Effector CD8-positive, alpha-beta T cell (primary cell): ENCODE measurements at regions not wholly inside any gene's neighbourhood (a gene's known extent, or its start where the extent isn't known, plus 50 kb on each side); places are given as distances from the start of the nearest gene placed in this dataset.
"Not testable (repeated sequence)": the region's sequence is repeated elsewhere in the genome, so short reads cannot be mapped to it uniquely, and the experiment has no call there.

Experiments
- DNase-seq: peaks from one replicate; lab custom pipeline; 2025; lab: John Stamatoyannopoulos, UW

DNA sequence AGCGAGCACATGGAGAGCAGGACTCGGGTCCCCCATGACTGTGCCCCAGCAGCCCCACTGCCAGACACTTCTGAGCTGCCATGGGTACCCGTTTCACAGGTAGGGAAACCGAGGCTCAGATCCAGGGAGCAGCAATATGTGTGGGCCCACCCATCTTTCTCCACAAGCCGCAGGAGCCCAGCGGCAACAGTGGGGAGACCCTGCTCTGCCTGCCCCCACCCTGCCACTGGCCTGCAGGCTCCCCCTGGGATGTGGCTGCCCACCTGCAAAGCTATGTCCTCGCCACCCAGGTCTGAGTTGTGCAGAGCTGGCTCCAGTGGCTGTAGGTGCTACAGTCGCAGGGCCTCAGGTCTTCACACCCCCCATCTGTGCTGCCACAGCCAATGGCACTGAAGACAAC lies 50.6 kb upstream of the C1QTNF9B start:
- no peak for DNase-seq

DNA sequence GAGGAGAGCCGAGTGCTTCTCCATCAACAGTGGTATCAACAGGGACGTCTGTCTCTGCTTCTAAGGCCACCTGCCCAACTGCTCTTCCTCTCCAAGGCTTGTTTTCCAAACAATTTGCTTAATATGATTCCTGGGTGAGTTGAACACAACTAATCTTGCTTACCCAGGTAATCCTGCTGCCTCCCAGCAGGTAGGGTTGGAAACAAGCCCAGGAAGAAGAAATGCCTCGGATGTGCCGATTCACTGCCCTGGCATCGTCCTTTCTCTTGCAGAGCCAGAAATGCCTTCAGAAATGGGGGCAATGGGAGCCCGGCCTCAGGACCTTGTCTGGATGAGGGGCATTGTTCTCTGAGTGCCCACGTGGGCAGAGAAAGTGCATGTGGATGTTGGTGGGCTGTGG lies 51.9 kb upstream of the C1QTNF9B start:
- no peak for DNase-seq

DNA sequence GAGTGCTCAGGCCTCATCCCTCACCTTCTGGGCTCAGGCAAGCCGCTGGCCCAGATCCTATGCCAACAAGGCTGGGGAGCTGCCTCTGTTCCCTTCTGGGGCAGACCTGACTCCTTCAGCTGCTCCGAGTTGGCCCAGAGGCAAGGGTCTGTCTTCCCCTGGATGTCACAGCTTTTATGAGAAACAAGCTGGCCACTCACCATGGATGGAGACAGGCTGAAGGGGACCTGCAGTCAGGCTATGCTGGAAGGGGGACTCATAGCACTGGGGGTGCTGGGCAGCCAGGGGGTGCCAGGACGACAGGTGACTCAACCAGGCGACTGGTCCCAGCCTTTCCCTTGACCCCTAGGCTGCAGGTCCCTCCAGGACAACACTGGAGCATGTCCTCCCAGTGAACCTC lies 52.4 kb upstream of the C1QTNF9B start:
- no peak for DNase-seq

DNA sequence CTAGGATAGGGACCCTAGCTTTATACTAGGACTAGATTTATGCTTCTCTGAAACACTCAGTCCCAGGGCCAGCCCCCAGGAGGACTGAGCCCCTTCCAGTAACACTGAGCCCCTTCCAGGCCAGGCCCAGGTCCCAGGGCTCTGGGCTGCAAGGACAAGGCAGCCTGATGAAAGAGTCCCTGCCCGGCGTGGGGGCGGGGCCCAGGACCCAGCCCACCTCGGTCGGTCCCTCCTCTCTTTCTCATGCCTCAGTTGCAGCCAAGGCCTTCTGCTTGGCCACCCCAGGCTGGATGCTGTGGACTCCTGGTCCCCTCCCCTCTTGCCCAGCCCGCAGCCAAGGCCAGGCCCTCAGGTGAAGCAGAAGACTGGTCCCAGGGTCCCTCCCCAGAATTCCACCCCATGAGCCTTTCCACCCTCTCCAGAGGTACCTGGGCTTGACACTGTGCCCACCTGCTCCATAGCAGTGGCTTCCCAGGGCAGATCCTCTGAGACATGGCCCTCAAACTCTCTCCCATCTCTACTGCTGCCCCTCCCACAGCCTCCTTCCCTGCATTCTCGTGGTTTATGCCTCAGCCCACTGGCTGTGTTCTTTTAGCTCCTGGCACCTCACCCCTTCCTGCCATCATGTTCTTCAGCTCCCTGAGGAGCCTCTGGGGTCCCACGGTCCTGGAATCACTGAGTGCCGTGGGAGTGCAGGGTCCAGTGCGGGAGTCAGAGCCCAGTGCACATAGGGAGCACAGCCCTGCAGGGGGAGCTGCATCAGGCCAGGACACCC lies 53.6 kb upstream of the C1QTNF9B start:
- DNase-seq, result no peak

DNA sequence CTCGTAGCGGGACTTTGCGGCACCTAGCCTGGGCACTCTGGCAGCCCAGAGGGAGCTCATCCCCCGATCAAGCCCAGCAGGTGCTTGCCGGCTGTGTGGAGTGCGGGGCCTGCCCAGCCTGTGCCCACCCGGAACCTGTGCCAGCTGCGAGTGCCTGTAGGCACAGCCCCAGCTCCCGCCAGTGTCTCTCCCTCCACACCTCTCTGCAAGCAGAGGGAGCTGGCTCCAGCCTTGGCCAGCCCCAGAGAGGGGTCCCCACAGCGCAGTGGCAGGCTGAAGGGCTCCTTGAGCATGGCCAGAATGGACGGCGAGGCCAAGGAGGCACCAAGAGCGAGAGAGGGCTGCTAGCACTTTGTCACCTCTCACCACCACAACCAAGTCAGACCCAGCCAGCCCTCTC lies 55.5 kb upstream of the C1QTNF9B start:
- no peak for DNase-seq

DNA sequence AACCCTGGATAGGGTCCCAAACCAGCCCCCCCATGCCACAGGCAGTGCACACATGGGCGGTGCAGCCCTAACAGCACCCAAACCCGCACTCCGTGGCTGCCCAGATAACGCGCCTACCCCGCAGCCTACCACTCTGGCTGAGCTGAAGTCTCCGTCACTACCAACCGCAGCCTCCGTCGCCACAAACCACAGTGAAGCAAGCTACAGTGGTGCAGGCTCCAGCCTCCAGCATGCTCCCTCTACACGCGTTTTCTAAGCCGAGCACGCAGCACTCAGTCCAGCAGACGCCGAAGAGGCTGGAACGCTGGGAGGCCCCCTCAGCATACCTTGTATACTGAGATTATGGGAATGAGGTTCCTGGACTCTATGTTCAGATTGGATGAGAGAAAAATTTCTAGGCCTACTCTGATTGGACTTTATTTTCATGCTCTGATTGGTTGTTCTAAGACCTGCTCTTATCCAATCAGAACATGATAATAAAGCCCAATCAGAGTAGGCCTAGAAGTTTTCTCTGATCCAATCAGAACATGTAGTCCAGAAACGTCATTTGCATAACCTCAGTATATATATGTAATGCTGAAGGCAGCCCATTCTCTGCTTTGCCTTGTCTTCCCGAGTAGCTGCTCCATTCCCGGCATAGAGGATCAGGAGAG lies 56.7 kb upstream of the C1QTNF9B start:
- DNase-seq, result no peak

DNA sequence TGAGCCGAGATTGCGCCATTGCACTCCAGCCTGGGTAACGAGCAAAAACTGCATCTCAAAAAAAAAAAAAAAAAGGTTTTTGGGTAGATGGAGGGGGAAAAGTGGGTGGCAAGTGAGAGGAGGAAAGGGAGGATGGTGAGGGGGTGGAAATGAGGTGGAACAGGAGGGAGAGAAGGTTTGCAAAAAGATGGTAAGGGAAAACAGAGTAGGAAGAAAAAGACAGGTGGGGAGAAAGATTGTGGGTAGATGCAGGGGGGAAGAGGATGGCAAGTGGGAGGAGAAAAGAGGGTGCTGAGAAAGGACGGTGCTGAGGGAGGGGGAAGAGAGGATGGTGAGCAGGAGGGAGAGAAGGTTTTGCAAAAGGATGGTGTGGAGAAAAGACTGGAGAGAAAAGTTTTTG lies 57.8 kb upstream of the C1QTNF9B start:
- DNase-seq, result no peak

DNA sequence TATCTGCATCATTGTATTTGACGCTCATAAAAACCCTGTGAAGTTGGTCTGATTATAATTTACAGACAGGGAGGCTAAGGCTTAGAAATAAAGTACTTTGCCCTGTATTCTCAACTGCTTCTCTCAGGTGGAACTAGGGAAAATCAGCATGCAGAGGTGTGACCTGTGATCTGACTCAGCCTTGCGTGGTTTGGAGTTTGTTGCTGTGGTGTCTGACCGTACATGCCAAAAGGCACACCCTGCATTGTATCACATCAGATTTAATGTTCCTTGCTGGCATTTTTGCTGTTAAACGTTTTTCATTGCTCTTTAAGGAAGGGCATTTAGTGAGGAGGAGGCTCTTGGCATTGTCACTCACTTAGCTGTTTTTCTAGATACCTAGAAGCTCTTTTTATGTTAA lies 58.8 kb upstream of the C1QTNF9B start:
- no peak for DNase-seq

DNA sequence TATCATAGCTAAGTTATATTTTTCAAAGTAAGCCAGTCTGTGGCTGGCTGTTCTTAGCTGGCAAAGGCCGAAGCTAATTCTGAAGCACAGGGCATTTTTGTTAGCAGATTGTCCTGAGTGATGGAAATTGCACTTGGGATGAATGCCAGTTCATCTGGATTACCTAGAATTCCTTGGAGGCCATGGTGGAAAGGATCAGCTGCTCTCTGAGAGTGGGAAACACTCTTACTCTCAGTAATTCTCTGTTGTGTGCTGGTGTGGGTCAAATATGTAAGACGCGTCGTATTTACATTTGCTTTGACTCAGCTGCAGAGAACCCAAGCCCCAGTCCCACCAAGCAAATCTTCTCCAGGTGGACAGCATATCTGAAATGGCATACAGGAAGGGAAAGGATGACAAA lies 60.7 kb upstream of the C1QTNF9B start:
- DNase-seq, result no peak

DNA sequence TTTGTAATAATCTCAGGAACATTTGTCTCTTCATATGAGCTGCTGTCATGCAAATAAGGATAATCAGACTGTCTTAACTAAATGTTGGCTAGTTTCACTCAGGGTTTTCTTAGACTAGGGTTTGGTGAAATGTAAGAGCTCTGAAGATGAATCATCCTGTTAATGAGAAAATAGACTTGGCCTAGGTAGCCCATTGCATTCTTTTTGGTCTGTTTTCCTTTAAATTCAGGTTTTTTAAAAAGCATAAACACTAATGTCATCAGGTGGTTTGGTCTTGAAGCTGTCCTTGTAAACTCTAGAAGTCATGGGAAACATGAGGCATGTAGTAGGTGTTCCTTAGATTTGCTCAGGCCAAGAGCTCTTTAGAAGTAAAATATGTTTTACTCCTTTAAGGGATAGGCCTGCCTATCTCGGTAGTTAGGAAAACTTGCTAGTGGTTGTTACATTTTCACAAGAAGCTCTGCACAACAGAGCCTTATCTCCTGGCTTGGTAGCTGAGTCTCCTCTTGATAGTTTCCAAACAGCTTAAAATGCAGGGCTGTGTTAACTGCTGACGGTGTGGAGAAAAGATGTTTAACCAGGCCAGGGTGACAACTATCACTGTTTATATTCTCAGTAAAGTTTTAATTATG lies 62.0 kb upstream of the C1QTNF9B start:
- no peak for DNase-seq

DNA sequence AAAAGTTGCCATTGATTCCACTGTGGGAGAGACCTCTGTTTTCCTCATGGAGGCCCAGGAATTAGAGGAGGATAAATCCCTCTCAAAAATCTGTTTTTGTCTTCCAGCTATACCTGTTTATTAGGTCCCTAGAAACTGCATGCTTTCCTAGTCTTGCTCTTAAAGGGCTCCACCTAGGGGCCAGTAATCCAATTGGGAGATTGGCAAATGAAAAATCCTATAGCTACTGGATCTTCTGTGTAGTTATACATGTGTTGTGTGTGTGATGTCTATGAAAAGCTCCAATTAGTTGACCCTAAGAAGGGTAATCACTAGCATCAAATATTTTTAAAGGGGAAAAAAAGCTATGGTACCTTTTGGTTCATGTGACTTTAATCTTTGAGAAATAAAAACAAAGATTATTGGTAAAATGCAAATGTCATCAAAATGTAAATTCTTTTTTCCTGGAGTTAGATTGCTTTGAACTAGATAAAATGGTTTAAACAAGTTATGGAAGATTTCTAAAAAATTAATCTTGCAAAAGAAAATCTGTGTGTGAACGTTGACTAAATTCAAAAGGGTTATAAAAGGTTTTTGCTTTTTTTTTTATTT lies 63.4 kb upstream of the C1QTNF9B start:
- DNase-seq, result no peak

DNA sequence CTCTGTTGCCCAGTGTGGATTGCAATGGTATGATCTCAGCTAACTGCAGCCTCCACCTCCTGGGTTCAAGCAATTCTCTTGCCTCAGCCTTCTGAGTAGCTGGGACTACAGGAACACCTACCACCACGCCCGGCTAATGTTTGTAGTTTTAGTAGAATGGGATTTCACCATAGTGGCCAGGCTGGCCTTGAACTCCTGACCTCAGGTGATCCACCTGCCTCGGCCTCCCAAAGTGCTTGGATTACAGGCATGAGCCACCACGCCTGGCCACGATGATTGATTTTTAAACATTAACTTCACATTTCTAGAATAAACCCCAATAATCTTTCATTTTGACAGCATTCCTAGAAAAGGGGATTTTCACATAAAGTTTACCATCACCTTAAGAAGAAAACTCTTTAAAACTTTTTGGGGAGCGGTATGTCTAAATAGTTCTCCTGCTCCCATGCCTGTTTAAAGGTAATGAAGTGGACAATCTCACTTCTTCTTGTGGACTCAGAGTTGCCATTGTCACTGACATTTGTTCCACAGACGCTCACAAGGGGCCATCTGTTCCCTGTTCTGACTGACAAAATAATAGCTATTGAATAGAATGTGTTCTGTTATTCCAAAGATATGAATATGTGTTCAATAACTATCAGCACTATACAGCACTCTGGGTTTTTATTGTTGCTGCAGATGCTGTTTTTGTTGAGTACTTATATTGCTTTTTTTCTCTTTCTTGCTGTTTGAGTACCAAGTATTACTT lies 66.1 kb upstream of the C1QTNF9B start:
- DNase-seq, result no peak

DNA sequence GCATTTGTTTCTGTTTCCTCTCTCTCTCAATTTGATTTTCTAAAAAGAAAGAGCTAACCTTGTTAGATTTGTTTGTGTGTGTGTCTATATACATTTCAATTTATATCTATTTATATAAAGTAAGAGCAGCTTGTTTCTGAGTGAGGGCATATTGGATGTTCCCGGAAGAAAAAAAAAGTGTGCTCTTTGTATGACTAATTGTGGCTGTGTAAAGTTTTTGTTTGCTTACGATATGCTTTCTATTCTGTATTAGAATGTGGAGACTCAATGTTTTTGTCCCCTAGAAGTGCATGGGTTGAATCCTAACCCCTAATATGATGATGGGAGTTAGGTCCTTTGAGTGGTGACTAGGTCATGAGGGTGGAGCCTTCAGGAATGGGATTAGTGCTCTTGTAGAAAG lies 66.6 kb upstream of the C1QTNF9B start:
- no peak for DNase-seq

DNA sequence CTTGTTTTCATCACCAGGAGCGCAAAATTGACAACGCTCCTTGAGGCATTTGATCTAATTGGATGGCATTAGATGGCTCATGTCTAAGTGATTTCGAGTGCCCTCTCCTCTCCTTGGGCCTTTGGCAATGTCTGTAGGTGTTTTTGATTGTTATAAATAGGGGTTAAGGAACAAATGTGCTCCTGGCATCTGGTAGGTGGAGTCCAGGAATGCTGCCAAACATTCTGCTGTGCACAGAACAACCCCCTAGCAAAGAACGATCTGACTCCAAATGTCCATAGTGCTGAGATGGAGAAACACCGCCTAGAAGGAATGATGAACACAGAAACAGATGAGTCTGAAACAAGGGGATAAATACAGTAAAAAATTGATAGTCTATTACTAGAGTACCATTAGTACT lies 68.0 kb upstream of the C1QTNF9B start:
- DNase-seq, result no peak

DNA sequence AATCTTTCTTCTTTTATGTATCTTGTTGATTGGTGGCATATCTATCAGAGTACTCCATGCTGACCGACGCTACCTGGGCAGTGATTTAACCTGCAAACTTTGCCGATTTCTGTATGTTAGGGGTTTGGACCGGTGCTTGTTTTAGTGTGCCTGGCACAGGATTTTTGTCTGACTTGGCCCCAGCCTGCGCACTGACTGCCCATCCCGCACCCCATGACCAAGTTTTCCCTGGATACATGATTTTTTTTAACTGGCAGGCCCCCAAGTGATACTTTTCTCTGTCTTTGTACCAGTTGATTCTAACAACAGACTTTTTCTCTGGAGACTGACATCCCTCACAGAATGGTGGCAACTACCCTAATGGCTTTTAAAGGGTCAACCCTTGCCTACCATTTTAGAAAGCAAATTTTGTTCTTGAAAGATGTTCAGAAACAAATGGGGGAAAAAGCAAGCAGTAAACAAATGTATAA lies 69.0 kb upstream of the C1QTNF9B start:
- DNase-seq, result no peak

DNA sequence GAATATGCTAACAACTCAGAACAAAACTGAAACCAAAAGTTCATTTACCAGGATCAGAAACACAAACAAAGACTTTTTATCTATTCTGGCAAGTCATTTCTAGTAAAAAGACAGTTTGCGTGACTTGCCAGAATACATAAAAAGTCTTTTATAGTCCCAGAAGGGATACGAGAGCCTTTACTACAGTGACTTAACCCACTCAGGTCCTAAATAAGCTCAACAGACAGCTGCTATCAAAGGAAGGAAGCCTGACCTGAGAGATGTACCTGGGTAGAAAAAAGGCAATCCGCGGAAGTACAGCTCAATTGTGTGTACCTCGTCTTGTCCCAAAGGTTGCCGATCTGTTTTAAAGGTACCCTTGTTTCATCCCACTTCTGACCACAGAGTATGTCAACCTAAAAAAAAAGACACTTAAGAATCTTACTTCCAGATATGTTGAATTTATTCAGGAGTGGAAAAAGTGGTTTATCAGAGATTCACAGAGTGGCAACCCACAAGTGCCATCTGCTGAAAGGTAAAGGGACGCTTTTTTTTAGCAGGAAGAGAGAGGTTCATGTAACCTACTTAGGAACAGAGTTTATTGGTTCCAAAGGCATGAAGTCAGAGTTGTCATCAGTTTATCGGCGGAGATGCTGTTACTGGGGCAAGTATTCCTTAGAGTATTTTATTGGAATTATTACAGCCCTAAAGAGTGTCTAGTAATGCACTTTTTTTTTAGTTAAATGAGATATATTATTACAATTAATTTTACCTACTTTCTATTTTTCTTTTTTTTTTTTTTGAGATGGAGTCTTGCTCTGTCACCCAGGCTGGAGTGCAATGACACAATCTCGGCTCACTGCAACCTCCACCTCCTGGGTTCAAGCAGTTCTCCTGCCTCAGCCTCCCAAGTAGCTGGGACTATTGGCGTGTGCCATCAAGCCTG lies 69.7 kb upstream of the C1QTNF9B start:
- no peak for DNase-seq

DNA sequence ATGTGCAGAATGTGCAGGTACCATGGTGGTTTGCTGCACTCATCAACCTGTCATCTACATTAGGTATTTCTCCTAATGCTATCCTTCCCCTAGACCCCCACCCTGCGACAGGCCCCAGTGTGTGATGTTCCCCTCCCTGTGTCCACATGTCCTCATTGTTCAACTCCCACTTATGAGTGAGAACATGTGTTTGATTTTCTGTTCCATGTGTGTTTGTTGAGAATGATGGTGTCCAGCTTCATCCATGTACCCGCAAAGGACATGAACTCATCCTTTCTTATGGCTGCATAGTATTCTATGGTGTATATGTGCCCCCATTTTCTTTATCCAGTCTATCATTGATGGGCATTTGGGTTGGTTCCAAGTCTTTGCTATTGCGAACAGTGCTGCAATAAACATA lies 70.5 kb upstream of the C1QTNF9B start:
- DNase-seq, result not testable (repeated sequence)

DNA sequence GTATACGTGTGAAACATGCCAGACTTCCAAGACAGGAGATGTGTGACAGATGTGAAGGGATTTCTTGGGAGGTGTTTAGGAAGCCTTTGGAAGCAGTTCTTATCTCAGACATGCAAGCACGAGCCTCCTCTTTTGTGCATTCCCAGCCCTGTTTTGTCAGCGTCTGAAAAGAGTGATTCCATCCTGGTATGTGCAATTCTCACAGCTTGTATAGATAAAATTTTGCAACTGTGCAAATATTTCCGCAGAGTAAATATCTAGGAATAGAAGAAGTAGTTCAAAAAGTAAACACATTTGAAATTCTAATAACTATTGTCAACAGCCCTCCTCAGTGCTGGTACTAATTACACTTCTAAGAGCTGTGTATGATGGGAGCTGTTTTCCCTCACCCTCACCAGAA lies 72.3 kb upstream of the C1QTNF9B start:
- DNase-seq, result no peak

DNA sequence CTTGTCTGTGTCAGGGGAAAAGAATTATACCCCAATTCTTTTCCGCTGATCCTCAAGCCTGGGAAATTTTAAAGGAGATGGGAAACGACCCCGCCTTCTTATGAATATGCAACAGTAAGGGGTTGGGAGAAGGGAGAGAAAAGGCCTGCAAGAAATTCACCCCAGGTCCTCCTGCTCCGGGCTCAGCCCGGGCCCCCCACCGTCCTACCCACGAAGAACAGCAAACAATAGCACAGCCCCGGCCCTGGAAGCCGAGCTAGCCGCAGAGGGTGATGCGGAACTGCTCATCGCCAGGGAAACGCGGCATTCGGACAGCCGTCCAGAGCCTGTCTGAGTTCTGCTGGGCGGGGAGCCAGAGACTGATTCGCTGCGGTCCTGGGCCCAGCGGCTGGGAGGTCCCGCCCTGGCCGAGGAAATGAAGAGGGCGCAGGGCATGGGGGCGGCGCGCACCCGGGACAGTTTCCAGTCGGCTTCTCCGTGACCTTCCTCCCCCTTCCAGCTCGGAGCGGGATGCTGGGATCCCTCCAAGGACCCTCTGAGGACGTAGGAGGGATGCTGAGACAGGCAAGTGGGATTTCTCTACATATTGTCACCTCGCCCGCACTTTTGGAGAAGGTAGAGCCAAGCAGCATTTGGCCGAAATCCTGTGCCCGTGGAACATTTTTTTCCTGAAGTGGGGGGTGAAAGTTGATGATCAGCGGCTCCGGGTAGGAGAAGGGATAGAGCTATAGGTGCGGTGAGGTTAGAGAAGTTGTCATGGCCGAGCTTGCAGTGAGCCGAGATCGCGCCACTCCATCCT lies 82.3 kb upstream of the C1QTNF9B start:
- peak; percentile 4 for DNase-seq

DNA sequence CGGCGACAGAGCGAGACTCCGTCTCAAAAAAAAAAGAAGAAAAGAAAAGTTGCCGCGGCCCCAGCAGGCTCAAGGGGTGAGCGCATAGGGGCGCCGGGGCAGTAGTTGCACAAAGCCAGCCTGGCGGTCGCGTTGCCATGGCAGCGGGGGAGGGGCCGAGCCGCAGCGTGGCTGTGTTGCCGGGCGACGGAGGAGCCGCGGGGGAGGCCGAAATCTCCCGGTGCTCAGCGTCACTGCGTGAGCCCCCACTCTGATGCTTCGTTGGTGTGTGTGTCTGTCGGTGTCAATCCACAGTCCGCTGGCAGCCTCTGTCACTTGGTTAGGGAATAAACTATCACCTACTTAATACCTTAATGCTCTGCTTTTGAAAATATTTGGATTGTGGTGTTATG lies 82.9 kb upstream of the C1QTNF9B start:
- peak; percentile 82 for DNase-seq
